Suprapubic skin (tissue), 4 donors: ENCODE measurements at regions not wholly inside any gene's neighbourhood (a gene's known extent, or its start where the extent isn't known, plus 50 kb on each side); places are given as distances from the start of the nearest gene placed in this dataset.

Experiments used
- DNase-seq, 2 donors: peaks; one replicate each; pipeline ENCODE4 v3.0.0-alpha.2; 2019; ENCODE audit warnings: low spot score in 2 of 2
- H3K27ac ChIP-seq: fragments of 200-600 bp; sonication (generic); one replicate; pipeline ENCODE4 v1.5.1; 2019
- H3K27me3 ChIP-seq: fragments of 200-600 bp; sonication (generic); one replicate; pipeline ENCODE4 v1.5.1; 2019
- H3K36me3 ChIP-seq: fragments of 200-600 bp; sonication (generic); one replicate; pipeline ENCODE4 v1.5.1; 2019
- H3K4me1 ChIP-seq: fragments of 200-600 bp; sonication (generic); one replicate; pipeline ENCODE4 v1.5.1; 2019
- H3K4me3 ChIP-seq: fragments of 200-600 bp; sonication (generic); one replicate; pipeline ENCODE4 v1.5.1; 2019; ENCODE audit warnings: mild to moderate bottlenecking
- H3K9me3 ChIP-seq: fragments of 200-600 bp; sonication (generic); one replicate; pipeline ENCODE4 v1.5.1; 2019
- CTCF ChIP-seq, 2 donors: fragments of 200-600 bp in 1 of 2; fragments of 450-650 bp in 1 of 2; sonication (generic) in 1 of 2; IDR thresholded peaks; one replicate each; pipeline ENCODE4 v1.5.1; 2016 to 2019; ENCODE audit warnings: antibody characterized with exemption in 2 of 2, mild to moderate bottlenecking in 1 of 2, moderate library complexity in 1 of 2
- EP300 ChIP-seq: sonication (generic); formaldehyde crosslinking; IDR thresholded peaks from one replicate; pipeline ENCODE4 v1.6.1; 2017; ENCODE audit warnings: antibody characterized with exemption
- POLR2A ChIP-seq, 2 donors: fragments of 450-650 bp; IDR thresholded peaks; one replicate each; pipeline ENCODE4 v1.6.1; 2017; ENCODE audit warnings: antibody characterized with exemption in 2 of 2, mild to moderate bottlenecking in 2 of 2, moderate library complexity in 2 of 2
- POLR2AphosphoS5 ChIP-seq, 3 donors: sonication (generic); formaldehyde crosslinking; IDR thresholded peaks; one replicate each; pipeline ENCODE4 v1.6.1; 2017; ENCODE audit warnings: antibody characterized with exemption in 3 of 3
- WGBS: methylation state at CpG from one replicate; pipeline ENCODE4 v1.1.5; 2018; 5-methylcytosine and 5-hydroxymethylcytosine counted together

GRCh38 chr1:90850898-90851710, 134.0 kb upstream of the BARHL2 start:
- H3K4me1 ChIP-seq: peaks cover 20% of the 10 kb centered on the region
- TF ChIP-seq EP300 (no peak), POLR2AphosphoS5 (IDR thresholded peaks at IDR 0.05) (no peak), POLR2A (IDR thresholded peaks at IDR 0.05) (no peak), CTCF (IDR thresholded peaks at IDR 0.05) (peak in 1 of 2 donors; percentile 97)
- 0% methylated on average over 15 of the region's 79 CpGs for WGBS
- peaks cover 10% of the 10 kb centered on the region for H3K27me3 ChIP-seq
- H3K27ac ChIP-seq: no peak overlapping the region
- H3K4me3 ChIP-seq: peak overlapping the region; percentile 80
- H3K9me3 ChIP-seq: no peaks in the 10 kb centered on the region
- no peaks in the 10 kb centered on the region for H3K36me3 ChIP-seq
- peak; percentile 79 to 85 for DNase-seq

DNA sequence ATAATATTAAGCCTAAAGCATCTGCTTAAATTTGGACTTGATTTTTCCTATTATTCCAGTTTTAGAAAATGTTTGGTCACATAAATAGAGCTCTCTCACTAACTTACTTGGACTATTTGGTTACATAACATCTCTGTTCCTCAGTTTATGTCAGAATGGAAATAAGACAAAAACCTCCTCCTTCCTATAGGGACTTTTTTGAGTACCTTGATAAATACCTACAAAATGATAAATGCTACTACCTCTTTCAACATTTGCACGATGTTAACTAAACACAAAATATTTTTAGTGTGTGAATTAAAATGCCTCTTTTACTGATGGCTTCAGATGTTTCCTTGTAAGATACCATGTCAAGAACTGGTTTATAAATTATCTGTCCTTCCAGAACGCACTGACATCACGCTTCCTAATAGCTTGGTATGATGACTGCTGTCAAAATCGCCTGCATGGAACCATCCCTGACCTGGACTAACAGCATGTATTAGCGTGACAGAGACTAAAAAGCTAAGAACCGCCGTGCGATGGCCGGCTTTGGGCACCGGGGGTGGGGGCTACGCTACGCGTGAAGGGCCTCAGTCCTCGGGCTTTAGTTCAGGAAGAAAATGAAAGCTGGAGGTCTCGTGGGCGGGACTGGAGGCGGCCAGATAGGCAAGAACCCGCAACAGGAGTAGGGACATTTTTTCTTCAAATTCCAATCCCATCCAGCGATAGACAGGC, 133.2 kb upstream of the BARHL2 start:
- Histone ChIP-seq H3K27me3 (peaks cover 10% of the 10 kb centered on the region), H3K4me3 (peak overlapping the region; percentile 80), H3K27ac (no peak overlapping the region), H3K36me3 (no peaks in the 10 kb centered on the region), H3K9me3 (no peaks in the 10 kb centered on the region), H3K4me1 (peaks cover 20% of the 10 kb centered on the region)
- peak in 1 of 2 donors; percentile 69 for DNase-seq
- TF ChIP-seq POLR2AphosphoS5 (IDR thresholded peaks at IDR 0.05) (no peak), POLR2A (IDR thresholded peaks at IDR 0.05) (no peak), EP300 (no peak), CTCF (IDR thresholded peaks at IDR 0.05) (no peak)
- 15% methylated on average over 19 of the region's 19 CpGs for WGBS

DNA sequence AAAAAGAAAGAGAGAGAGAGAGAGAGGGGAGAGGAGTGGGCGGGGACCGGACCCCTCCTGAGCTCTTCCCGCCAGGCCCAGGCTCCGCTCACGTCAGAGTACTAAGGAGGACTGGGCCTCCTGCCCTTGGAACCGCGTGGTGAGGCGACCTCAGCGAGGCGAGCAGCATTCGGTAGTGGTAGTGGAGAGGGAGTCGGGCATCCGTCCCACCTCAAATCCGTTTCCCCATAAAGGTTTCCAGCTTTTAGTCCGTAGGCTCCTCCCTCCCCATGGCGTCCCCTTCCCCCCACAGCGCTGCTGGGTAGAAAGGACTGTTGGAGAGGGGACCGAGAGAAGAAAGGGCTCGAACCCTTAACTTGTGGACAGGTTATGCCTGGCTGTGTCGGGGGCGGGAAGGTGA, 124.4 kb upstream of the BARHL2 start:
- no peaks in the 10 kb centered on the region for H3K36me3 ChIP-seq
- DNase-seq: no peak
- 50% methylated on average over 21 of the region's 21 CpGs for WGBS
- H3K4me1 ChIP-seq: peaks cover 3% of the 10 kb centered on the region
- peaks cover 59% of the 10 kb centered on the region for H3K27me3 ChIP-seq
- no peaks in the 10 kb centered on the region for H3K9me3 ChIP-seq
- no peak overlapping the region for H3K27ac ChIP-seq
- no peak overlapping the region for H3K4me3 ChIP-seq
- TF ChIP-seq CTCF (IDR thresholded peaks at IDR 0.05) (no peak), EP300 (no peak), POLR2AphosphoS5 (IDR thresholded peaks at IDR 0.05) (no peak), POLR2A (IDR thresholded peaks at IDR 0.05) (no peak)

DNA sequence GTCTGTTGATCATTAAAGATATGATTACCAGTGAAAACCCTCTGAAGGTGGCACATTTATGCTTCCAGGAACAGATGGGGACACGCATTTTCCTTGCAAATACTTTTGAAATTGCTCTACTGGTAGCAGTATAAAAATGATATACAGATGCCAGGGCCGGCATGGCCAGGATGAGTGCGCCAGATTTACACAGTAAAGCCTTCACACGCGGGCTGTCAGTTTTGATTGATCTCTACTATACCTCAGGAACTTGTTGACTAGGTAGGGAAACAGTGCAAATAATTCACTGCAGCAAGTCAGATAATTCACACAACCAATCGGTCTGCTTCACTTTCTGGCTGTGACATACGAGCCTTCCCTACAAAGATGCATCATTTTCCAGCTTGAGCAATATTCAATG, 123.2 kb upstream of the BARHL2 start:
- Histone ChIP-seq H3K9me3 (no peaks in the 10 kb centered on the region), H3K27ac (no peak overlapping the region), H3K36me3 (no peaks in the 10 kb centered on the region), H3K4me3 (no peak overlapping the region), H3K4me1 (peaks cover 13% of the 10 kb centered on the region), H3K27me3 (peaks cover 71% of the 10 kb centered on the region)
- DNase-seq: no peak
- 45% methylated on average over 7 of the region's 7 CpGs for WGBS
- TF ChIP-seq CTCF (IDR thresholded peaks at IDR 0.05) (no peak), EP300 (no peak), POLR2A (IDR thresholded peaks at IDR 0.05) (no peak), POLR2AphosphoS5 (IDR thresholded peaks at IDR 0.05) (no peak)

DNA sequence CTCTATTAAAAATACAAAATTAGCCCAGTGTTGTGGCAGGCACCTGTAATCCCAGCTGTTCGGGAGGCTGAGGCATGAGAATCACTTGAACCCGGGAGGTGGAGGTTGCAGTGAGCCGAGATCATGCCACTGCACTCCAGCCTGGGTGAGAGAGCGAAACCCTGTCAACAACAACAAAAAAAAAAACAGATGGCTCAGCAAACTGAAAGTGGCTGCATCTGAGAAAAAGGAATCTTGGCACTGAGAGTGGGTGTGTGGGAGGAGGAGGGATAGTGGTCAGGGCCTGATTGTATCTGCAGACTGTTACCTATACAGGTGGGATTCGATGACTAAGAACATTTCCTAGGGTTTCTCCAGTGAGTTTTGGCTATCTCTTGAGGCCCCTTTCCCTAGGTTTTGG, 122.2 kb upstream of the BARHL2 start:
- H3K4me3 ChIP-seq: no peak overlapping the region
- TF ChIP-seq POLR2A (IDR thresholded peaks at IDR 0.05): no peak
- no peak for TF ChIP-seq POLR2AphosphoS5 (IDR thresholded peaks at IDR 0.05)
- no peak for DNase-seq
- WGBS: 30% methylated on average over 5 of the region's 5 CpGs
- peaks cover 24% of the 10 kb centered on the region for H3K4me1 ChIP-seq
- H3K36me3 ChIP-seq: no peaks in the 10 kb centered on the region
- H3K27ac ChIP-seq: no peak overlapping the region
- no peaks in the 10 kb centered on the region for H3K9me3 ChIP-seq
- H3K27me3 ChIP-seq: peaks cover 81% of the 10 kb centered on the region
